ENCODE measurements at regions not wholly inside any gene's neighbourhood (a gene's known extent, or its start where the extent isn't known, plus 50 kb on each side); places are given as distances from the start of the nearest gene placed in this dataset.

DNA sequence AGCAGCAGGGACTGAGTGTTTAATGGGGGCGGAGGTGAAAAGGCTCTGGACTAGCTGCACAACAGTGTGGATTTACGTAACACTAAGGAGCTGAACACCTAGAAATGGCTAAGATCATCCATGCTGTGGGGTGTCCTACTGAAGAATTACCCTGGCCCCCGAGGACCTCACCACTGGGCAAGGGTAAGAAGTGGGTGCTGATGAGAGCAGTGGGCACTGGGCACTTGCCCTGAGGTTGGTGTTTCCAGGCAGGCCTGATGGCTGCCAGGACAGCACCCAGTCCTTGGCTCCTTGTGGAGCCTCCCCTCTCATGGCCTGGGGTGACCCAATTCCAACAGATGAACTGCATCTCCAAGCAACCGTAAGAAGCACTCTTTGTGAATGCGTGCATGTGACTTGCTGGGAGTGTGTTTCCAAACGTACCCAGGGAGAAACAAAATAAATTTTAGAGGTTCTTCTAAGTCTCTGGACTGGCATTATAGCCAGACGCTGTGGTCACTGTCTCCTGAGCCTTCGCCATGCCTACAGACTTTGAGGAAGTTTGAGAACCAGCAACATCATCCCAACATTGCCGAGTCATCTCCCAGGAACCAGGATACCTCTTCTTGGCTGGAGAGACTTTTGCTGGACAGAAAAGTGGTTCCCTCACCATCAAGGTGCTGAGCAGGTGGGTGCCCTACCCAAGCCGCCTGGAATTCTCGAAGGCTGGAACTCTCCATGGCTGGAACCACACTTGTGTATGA is 245.9 kb downstream of the ERMARD start:
- TF ChIP-seq POLR2AphosphoS5 (IDR thresholded peaks at IDR 0.05; ENCODE audit: low read depth, low read length) (no peak), POLR2A (IDR thresholded peaks at IDR 0.05; ENCODE audit: low read depth, low read length) (no peak), TAF1 (IDR thresholded peaks at IDR 0.05; ENCODE audit: low read depth, low read length) (no peak), SPI1 (IDR thresholded peaks at IDR 0.05; ENCODE audit: low read depth, low read length) (no peak), POU2F2 (IDR thresholded peaks at IDR 0.05; ENCODE audit: low read depth, low read length) (no peak)
